HL-60/S4 treated with retinoic acid at 250 ng/mL for 4 days and 3 days (cell line): ENCODE measurements at regions not wholly inside any gene's neighbourhood (a gene's known extent, or its start where the extent isn't known, plus 50 kb on each side); places are given as distances from the start of the nearest gene placed in this dataset.

ENCODE experiments used
- in situ Hi-C: fragments of 300-500 bp; cut with MboI; formaldehyde crosslinking; loops from 2 replicates; pipeline ENCODE4 v1.7.0; 2022; ENCODE audit warnings: low sequenced_read_pairs

- in situ Hi-C loops: no loop called here
Measured at GRCh38 chr11:116421529-116422185, 351.1 kb downstream of the BUD13 start.

- in situ Hi-C loops: no loop called here
Measured at GRCh38 chr11:116420770-116421528, 351.8 kb downstream of the BUD13 start.

- in situ Hi-C loops: no loop called here
Measured at GRCh38 chr11:116420030-116420429, 352.8 kb downstream of the BUD13 start.

- in situ Hi-C loops: no loop called here
Measured at GRCh38 chr11:116418388-116419041, 354.3 kb downstream of the BUD13 start.

GRCh38 chr11:116416852-116417251 lies 355.9 kb downstream of the BUD13 start:
- in situ Hi-C loops: no loop called here

GRCh38 chr11:116415095-116415494 lies 357.7 kb downstream of the BUD13 start:
- in situ Hi-C loops: no loop called here

GRCh38 chr11:116414357-116414880 lies 358.4 kb downstream of the BUD13 start:
- in situ Hi-C loops: no loop called here

- in situ Hi-C loops: no loop called here
Measured at GRCh38 chr11:116413301-116414242, 359.2 kb downstream of the BUD13 start.

GRCh38 chr11:116412118-116412889 lies 360.5 kb downstream of the BUD13 start:
- in situ Hi-C loops: no loop called here

GRCh38 chr11:116409238-116409637 lies 363.5 kb downstream of the BUD13 start:
- in situ Hi-C loops: no loop called here

GRCh38 chr11:116406042-116406441 lies 366.7 kb downstream of the BUD13 start:
- in situ Hi-C loops: no loop called here

- in situ Hi-C loops: no loop called here
Measured at GRCh38 chr11:116404462-116404798, 368.4 kb downstream of the BUD13 start.

GRCh38 chr11:116403794-116404461 lies 368.9 kb downstream of the BUD13 start:
- in situ Hi-C loops: no loop called here

- in situ Hi-C loops: no loop called here
Measured at GRCh38 chr11:116400081-116400480, 372.7 kb downstream of the BUD13 start.

- in situ Hi-C loops: no loop called here
Measured at GRCh38 chr11:116397602-116398084, 375.1 kb downstream of the BUD13 start.

- in situ Hi-C loops: no loop called here
Measured at GRCh38 chr11:116396331-116396730, 376.5 kb downstream of the BUD13 start.

GRCh38 chr11:116394022-116394421 lies 378.8 kb downstream of the BUD13 start:
- in situ Hi-C loops: no loop called here

GRCh38 chr11:116390963-116391362 lies 381.8 kb downstream of the BUD13 start:
- in situ Hi-C loops: no loop called here

GRCh38 chr11:116388146-116388545 lies 384.6 kb downstream of the BUD13 start:
- in situ Hi-C loops: no loop called here
